Gastroesophageal sphincter (tissue), 4 donors: ENCODE measurements at regions not wholly inside any gene's neighbourhood (a gene's known extent, or its start where the extent isn't known, plus 50 kb on each side); places are given as distances from the start of the nearest gene placed in this dataset.
"Not testable (repeated sequence)": the region's sequence is repeated elsewhere in the genome, so short reads cannot be mapped to it uniquely, and the experiment has no call there.

Experiments used
- ATAC-seq: fragments of 150-250 bp; one replicate; pipeline ENCODE4 v1.9.1; 2016; ENCODE audit warnings: mild to moderate bottlenecking, moderate library complexity
- H3K27ac ChIP-seq, 4 donors: fragments of 200-600 bp; sonication (generic) in 3 of 4; 1 replicate in 3 of 4; 2 replicates in 1 of 4; pipeline ENCODE4 v1.5.1; 2016 to 2019
- H3K27me3 ChIP-seq: fragments of 200-600 bp; sonication (generic); one replicate; pipeline ENCODE4 v1.5.1; 2019
- H3K36me3 ChIP-seq, 2 donors: fragments of 200-600 bp; sonication (generic); one replicate each; pipeline ENCODE4 v1.5.1; 2019; ENCODE audit warnings: control low read depth in 1 of 2
- H3K4me1 ChIP-seq, 3 donors: fragments of 200-600 bp; sonication (generic); 1 replicate in 2 of 3; 2 replicates in 1 of 3; pipeline ENCODE4 v1.5.1; 2016 to 2019; ENCODE audit warnings: control low read depth in 2 of 3
- H3K4me3 ChIP-seq, 2 donors: fragments of 200-600 bp; sonication (generic); one replicate each; pipeline ENCODE4 v1.5.1; 2019; ENCODE audit warnings: mild to moderate bottlenecking in 1 of 2, moderate library complexity in 1 of 2
- H3K9me3 ChIP-seq, 3 donors: fragments of 200-600 bp; sonication (generic); one replicate each; pipeline ENCODE4 v1.5.1; 2017 to 2019; ENCODE audit warnings: control low read depth in 2 of 3
- CTCF ChIP-seq, 4 experiments: fragments of 200-600 bp in 2 of 4; fragments of 450-650 bp in 2 of 4; sonication (generic) in 1 of 4; IDR thresholded peaks; one replicate each; pipeline ENCODE4 v1.5.1; 2017 to 2019; ENCODE audit warnings: antibody characterized with exemption in 4 of 4, mild to moderate bottlenecking in 2 of 4, moderate library complexity in 2 of 4
- EP300 ChIP-seq: sonication (generic); formaldehyde crosslinking; IDR thresholded peaks from one replicate; pipeline ENCODE4 v1.6.1; 2017; ENCODE audit warnings: antibody characterized with exemption, mild to moderate bottlenecking
- POLR2A ChIP-seq, 2 donors: fragments of 450-650 bp; IDR thresholded peaks; one replicate each; pipeline ENCODE4 v1.6.1; 2017; ENCODE audit warnings: antibody characterized with exemption in 2 of 2, mild to moderate bottlenecking in 2 of 2, moderate library complexity in 1 of 2
- POLR2AphosphoS5 ChIP-seq: sonication (generic); formaldehyde crosslinking; IDR thresholded peaks from one replicate; pipeline ENCODE4 v1.6.1; 2017; ENCODE audit warnings: antibody characterized with exemption
- WGBS, 2 donors: methylation state at CpG; one replicate each; pipeline ENCODE4 v1.1.5; 2018; ENCODE audit warnings: low coverage in 1 of 2; 5-methylcytosine and 5-hydroxymethylcytosine counted together

GRCh38 chr13:44826591-44827350 is 162.5 kb downstream of the NUFIP1 start:
- no peak overlapping the region for H3K4me3 ChIP-seq
- no peaks in the 10 kb centered on the region for H3K4me1 ChIP-seq
- 92 to 96% methylated on average over 4 to 9 of the region's 11 CpGs for WGBS, 2 donors
- no peaks in the 10 kb centered on the region for H3K36me3 ChIP-seq
- TF ChIP-seq EP300: no peak
- TF ChIP-seq POLR2A (IDR thresholded peaks at IDR 0.05): no peak
- no peak for TF ChIP-seq POLR2AphosphoS5
- TF ChIP-seq CTCF (IDR thresholded peaks at IDR 0.05): no peak
- no peak overlapping the region for H3K27ac ChIP-seq
- ATAC-seq: no peak
- H3K9me3 ChIP-seq: no peaks in the 10 kb centered on the region
- H3K27me3 ChIP-seq: no peaks in the 10 kb centered on the region

GRCh38 chr13:44825953-44826352 is 163.3 kb downstream of the NUFIP1 start:
- no peaks in the 10 kb centered on the region for H3K4me1 ChIP-seq
- H3K27me3 ChIP-seq: no peaks in the 10 kb centered on the region
- no peak overlapping the region for H3K27ac ChIP-seq
- no peak for ATAC-seq
- WGBS, 2 donors: 92% methylated on average over 2 of the region's 5 CpGs; no CpG with 5 or more reads in 1 of the 2 donors
- TF ChIP-seq CTCF (IDR thresholded peaks at IDR 0.05) (no peak), POLR2A (IDR thresholded peaks at IDR 0.05) (no peak), POLR2AphosphoS5 (no peak), EP300 (no peak)
- no peaks in the 10 kb centered on the region for H3K9me3 ChIP-seq
- H3K4me3 ChIP-seq: no peak overlapping the region
- H3K36me3 ChIP-seq: no peaks in the 10 kb centered on the region

- not testable (repeated sequence) for H3K9me3 ChIP-seq, H3K36me3 ChIP-seq, H3K27me3 ChIP-seq, H3K27ac ChIP-seq, ATAC-seq, H3K4me1 ChIP-seq, H3K4me3 ChIP-seq
- 94 to 95% methylated on average over 3 to 7 of the region's 7 CpGs for WGBS, 2 donors
Measured at GRCh38 chr13:44823555-44823954, 165.7 kb downstream of the NUFIP1 start.

- ATAC-seq: no peak
- WGBS, 2 donors: 93% methylated on average over 5 of the region's 12 CpGs; no CpG with 5 or more reads in 1 of the 2 donors
- Histone ChIP-seq H3K27me3 (no peaks in the 10 kb centered on the region), H3K4me1 (no peaks in the 10 kb centered on the region), H3K36me3 (no peaks in the 10 kb centered on the region), H3K9me3 (no peaks in the 10 kb centered on the region), H3K4me3 (no peak overlapping the region), H3K27ac (no peak overlapping the region)
- TF ChIP-seq POLR2A (IDR thresholded peaks at IDR 0.05) (no peak), POLR2AphosphoS5 (no peak), EP300 (no peak), CTCF (IDR thresholded peaks at IDR 0.05) (no peak)
Measured at GRCh38 chr13:44822291-44822690, 167.0 kb downstream of the NUFIP1 start.

- no peak overlapping the region for H3K4me3 ChIP-seq
- no peaks in the 10 kb centered on the region for H3K4me1 ChIP-seq
- H3K27ac ChIP-seq: no peak overlapping the region
- ATAC-seq: no peak
- no peaks in the 10 kb centered on the region for H3K27me3 ChIP-seq
- no peak for TF ChIP-seq POLR2AphosphoS5
- no peak for TF ChIP-seq CTCF (IDR thresholded peaks at IDR 0.05)
- TF ChIP-seq EP300: no peak
- TF ChIP-seq POLR2A (IDR thresholded peaks at IDR 0.05): no peak
- 59 to 71% methylated on average over 6 of the region's 6 CpGs for WGBS, 2 donors
- no peaks in the 10 kb centered on the region for H3K36me3 ChIP-seq
- H3K9me3 ChIP-seq: no peaks in the 10 kb centered on the region
Measured at GRCh38 chr13:44819772-44820171, 169.5 kb downstream of the NUFIP1 start.
